ENCODE measurements at regions not wholly inside any gene's neighbourhood (a gene's known extent, or its start where the extent isn't known, plus 50 kb on each side); places are given as distances from the start of the nearest gene placed in this dataset.

- Histone ChIP-seq H3K27ac (ENCODE audit: extremely low read depth, low read depth, low read length) (no peak overlapping the region), H3K36me3 (ENCODE audit: control insufficient read depth in 2 of 2, insufficient read depth in 1 of 2, low read length in 2 of 2) (no peaks in the 10 kb centered on the region), H3K4me1 (ENCODE audit: control insufficient read depth, insufficient read depth, low read length) (no peaks in the 10 kb centered on the region), H3K4me3 (ENCODE audit: low read depth, low read length) (no peak overlapping the region), H3K9me3 (ENCODE audit: control insufficient read depth, insufficient read depth, low read depth, low read length) (no peaks in the 10 kb centered on the region)
- POLR2A ChIA-PET = no interaction called here
- no peak for TF ChIP-seq ZNF175 (tag by site-specific recombination; IDR thresholded peaks at IDR 0.05)
- no peak for TF ChIP-seq ZNF596 (tag by site-specific recombination; IDR thresholded peaks at IDR 0.05)
- no peak for TF ChIP-seq ZNF664 (tag by site-specific recombination; IDR thresholded peaks at IDR 0.05)
- no peak for TF ChIP-seq ZNF2 (tag by site-specific recombination; IDR thresholded peaks at IDR 0.05)
- TF ChIP-seq ZNF473 (tag by site-specific recombination; IDR thresholded peaks at IDR 0.05) = no peak
- TF ChIP-seq KLF7 (tag by site-specific recombination; IDR thresholded peaks at IDR 0.05; ENCODE audit: borderline replicate concordance) = no peak
- TF ChIP-seq ZNF692 (tag by site-specific recombination; IDR thresholded peaks at IDR 0.05) = no peak
- TF ChIP-seq ZNF202 (tag by site-specific recombination; IDR thresholded peaks at IDR 0.05; ENCODE audit: borderline replicate concordance) = no peak
- TF ChIP-seq YY2 (tag by site-specific recombination; IDR thresholded peaks at IDR 0.05) = no peak
- TF ChIP-seq ZNF660 (tag by site-specific recombination; IDR thresholded peaks at IDR 0.05) = no peak
- no peak for TF ChIP-seq ZNF658 (tag by site-specific recombination; IDR thresholded peaks at IDR 0.05)
- no peak for TF ChIP-seq ZNF132 (tag by site-specific recombination; IDR thresholded peaks at IDR 0.05; ENCODE audit: borderline replicate concordance)
- CTCF ChIA-PET = no interaction called here
Observed at GRCh38 chr1:238005116-238005515, 114.4 kb upstream of the ZP4 start.

GRCh38 chr1:238001818-238002217 lies 111.1 kb upstream of the ZP4 start:
- H3K9me3 ChIP-seq (ENCODE audit: control insufficient read depth, insufficient read depth, low read depth, low read length) = no peaks in the 10 kb centered on the region
- ChIA-PET CTCF (interaction anchor here (1.3 kb wide), 1 partner anchor 9 kb away, joined by 5 read pairs; no protein-coding TSS in a partner anchor), POLR2A (no interaction called here)
- TF ChIP-seq ZSCAN30 (tag by site-specific recombination; IDR thresholded peaks at IDR 0.05) (no peak), ZFP69B (tag by site-specific recombination; IDR thresholded peaks at IDR 0.05) (no peak), ZNF138 (tag by site-specific recombination; IDR thresholded peaks at IDR 0.05; ENCODE audit: borderline replicate concordance) (no peak), ZNF654 (tag by site-specific recombination; IDR thresholded peaks at IDR 0.05; ENCODE audit: low read depth) (no peak), SETDB1 (IDR thresholded peaks at IDR 0.05; ENCODE audit: insufficient read length, low read length) (no peak), KLF8 (tag by site-specific recombination; IDR thresholded peaks at IDR 0.05) (no peak), ZNF629 (tag by site-specific recombination; IDR thresholded peaks at IDR 0.05) (no peak), ZNF311 (tag by site-specific recombination; IDR thresholded peaks at IDR 0.05; ENCODE audit: borderline replicate concordance) (no peak), SCRT1 (tag by site-specific recombination; IDR thresholded peaks at IDR 0.05; ENCODE audit: borderline replicate concordance) (no peak), ZNF404 (tag by site-specific recombination; IDR thresholded peaks at IDR 0.05) (no peak), ZNF426 (tag by site-specific recombination; IDR thresholded peaks at IDR 0.05) (no peak), ZBTB48 (tag by site-specific recombination; IDR thresholded peaks at IDR 0.05) (no peak), KLF17 (tag by site-specific recombination; IDR thresholded peaks at IDR 0.05) (no peak), MYNN (tag by site-specific recombination; IDR thresholded peaks at IDR 0.05; ENCODE audit: borderline replicate concordance) (no peak), ZNF571 (tag by site-specific recombination; IDR thresholded peaks at IDR 0.05) (no peak), EGR2 (tag by site-specific recombination; IDR thresholded peaks at IDR 0.05; ENCODE audit: low read depth) (no peak)
- H3K27ac ChIP-seq (ENCODE audit: extremely low read depth, low read depth, low read length) = no peak overlapping the region
- no peaks in the 10 kb centered on the region for H3K36me3 ChIP-seq (ENCODE audit: control insufficient read depth in 2 of 2, insufficient read depth in 1 of 2, low read length in 2 of 2)
- no peaks in the 10 kb centered on the region for H3K4me1 ChIP-seq (ENCODE audit: control insufficient read depth, insufficient read depth, low read length)
- no peak overlapping the region for H3K4me3 ChIP-seq (ENCODE audit: low read depth, low read length)
